ENCODE measurements at regions not wholly inside any gene's neighbourhood (a gene's known extent, or its start where the extent isn't known, plus 50 kb on each side); places are given as distances from the start of the nearest gene placed in this dataset.
"Not testable (repeated sequence)": the region's sequence is repeated elsewhere in the genome, so short reads cannot be mapped to it uniquely, and the experiment has no call there.

- no peak for TF ChIP-seq CTCF (IDR thresholded peaks at IDR 0.05; ENCODE audit: insufficient read depth, low read depth, low read length)
- DNase-seq (ENCODE audit: low read depth): no peak
- no peak overlapping the region for H3K4me3 ChIP-seq (ENCODE audit: low read depth, low read length)
These were observed 96.7 kb upstream of the TRPC4 start for GRCh38 chr13:37966266-37966665.

GRCh38 chr13:37960427-37960826 lies 90.9 kb upstream of the TRPC4 start:
- no peak for DNase-seq (ENCODE audit: low read depth)
- peak; percentile 30 for TF ChIP-seq CTCF (IDR thresholded peaks at IDR 0.05; ENCODE audit: insufficient read depth, low read depth, low read length)
- H3K4me3 ChIP-seq (ENCODE audit: low read depth, low read length): no peak overlapping the region

- no peak for TF ChIP-seq CTCF (IDR thresholded peaks at IDR 0.05; ENCODE audit: insufficient read depth, low read depth, low read length)
- DNase-seq (ENCODE audit: low read depth): peak; percentile 33
- no peak overlapping the region for H3K4me3 ChIP-seq (ENCODE audit: low read depth, low read length)
These were observed 89.7 kb upstream of the TRPC4 start for GRCh38 chr13:37959284-37959683.

GRCh38 chr13:37956536-37956935 lies 87.0 kb upstream of the TRPC4 start:
- no peak for TF ChIP-seq CTCF (IDR thresholded peaks at IDR 0.05; ENCODE audit: insufficient read depth, low read depth, low read length)
- no peak overlapping the region for H3K4me3 ChIP-seq (ENCODE audit: low read depth, low read length)
- no peak for DNase-seq (ENCODE audit: low read depth)

- not testable (repeated sequence) for DNase-seq (ENCODE audit: low read depth); H3K4me3 ChIP-seq (ENCODE audit: low read depth, low read length)
These were observed 85.0 kb upstream of the TRPC4 start for GRCh38 chr13:37954597-37954996.

GRCh38 chr13:37954191-37954590 lies 84.6 kb upstream of the TRPC4 start:
- DNase-seq (ENCODE audit: low read depth): no peak
- no peak overlapping the region for H3K4me3 ChIP-seq (ENCODE audit: low read depth, low read length)
- no peak for TF ChIP-seq CTCF (IDR thresholded peaks at IDR 0.05; ENCODE audit: insufficient read depth, low read depth, low read length)

GRCh38 chr13:37953696-37954095 lies 84.1 kb upstream of the TRPC4 start:
- DNase-seq (ENCODE audit: low read depth): no peak
- no peak for TF ChIP-seq CTCF (IDR thresholded peaks at IDR 0.05; ENCODE audit: insufficient read depth, low read depth, low read length)
- H3K4me3 ChIP-seq (ENCODE audit: low read depth, low read length): no peak overlapping the region
